LNCaP clone FGC (cell line): ENCODE measurements at regions not wholly inside any gene's neighbourhood (a gene's known extent, or its start where the extent isn't known, plus 50 kb on each side); places are given as distances from the start of the nearest gene placed in this dataset.
"Not testable (repeated sequence)": the region's sequence is repeated elsewhere in the genome, so short reads cannot be mapped to it uniquely, and the experiment has no call there.

Experiments
- DNase-seq: peaks from one replicate; pipeline ENCODE4 v3.0.0-alpha.2; 2011; ENCODE audit warnings: low read depth
- H3K4me3 ChIP-seq: 2 replicates; pipeline ENCODE4 v1.5.1; 2011; ENCODE audit warnings: mild to moderate bottlenecking, low read depth, low read length, control low read depth
- TF ChIP-seq, protein P1 (sequence below): IDR thresholded peaks from 2 replicates; pipeline ENCODE4 v1.5.1; 2012; ENCODE audit warnings: mild to moderate bottlenecking; ENCODE audit not compliant: control insufficient read depth, insufficient read depth; ENCODE audit errors: extremely low read depth

DNA sequence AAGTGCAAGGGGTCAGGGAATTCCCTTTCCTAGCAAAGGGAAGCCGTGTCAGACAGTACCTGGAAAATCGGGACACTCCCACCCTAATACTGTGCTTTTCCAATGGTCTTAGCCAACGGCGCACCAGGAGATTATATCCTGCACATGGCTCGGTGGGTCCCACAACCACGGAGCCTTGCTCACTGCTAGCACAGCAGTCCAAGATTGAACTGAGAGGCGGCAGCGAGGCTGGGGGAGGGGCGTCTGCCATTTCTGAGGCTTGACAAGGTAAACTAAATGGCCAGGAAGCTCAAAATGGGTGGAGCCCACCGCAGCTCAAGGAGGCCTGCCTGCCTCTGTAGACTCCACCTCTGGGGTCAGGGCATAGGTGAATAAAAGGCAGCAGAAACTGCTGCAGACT lies 76.5 kb upstream of the LINC00632 start:
- H3K4me3 ChIP-seq, DNase-seq: not testable (repeated sequence)

DNA sequence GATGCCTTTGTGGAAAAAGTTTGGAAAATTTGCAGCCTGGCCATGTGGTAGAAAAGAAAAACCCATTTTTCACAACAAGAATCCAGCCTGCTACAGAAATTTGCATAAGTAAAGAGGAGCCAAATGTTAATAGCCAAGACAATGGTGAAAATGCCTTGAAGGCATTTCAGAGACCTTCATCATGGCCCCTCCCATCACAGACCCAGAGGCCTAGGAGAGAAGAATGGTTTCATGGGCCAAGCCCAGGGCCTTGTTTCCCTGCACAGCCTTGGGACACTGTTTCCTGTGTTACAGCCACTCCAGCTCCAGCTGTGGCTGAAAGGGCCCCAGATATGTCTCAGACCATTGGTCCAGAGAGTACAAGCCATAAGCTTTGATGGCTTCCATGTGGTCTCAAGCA lies 101.4 kb upstream of the LINC00632 start:
- DNase-seq: no peak

DNA sequence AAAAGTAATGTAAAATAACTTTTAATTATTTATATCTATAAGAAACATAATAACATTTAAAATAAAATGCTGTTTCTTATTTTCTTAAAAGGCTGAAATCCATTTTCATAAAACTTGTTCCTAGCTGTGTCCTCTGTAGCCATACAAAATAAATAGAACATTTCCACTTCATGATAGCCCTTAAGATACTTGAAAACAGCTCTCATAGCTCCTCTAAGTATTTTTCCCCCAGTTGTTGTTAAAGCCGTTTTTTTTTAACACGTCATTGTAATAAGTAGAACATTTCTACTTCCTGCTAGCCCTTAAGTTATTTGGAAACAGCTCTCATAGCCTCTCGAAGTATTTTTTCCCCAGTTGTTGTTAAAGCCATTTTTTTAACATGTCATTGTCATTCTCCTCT lies 97.3 kb upstream of the SOX3 start:
- TF ChIP-seq, protein P1, sequence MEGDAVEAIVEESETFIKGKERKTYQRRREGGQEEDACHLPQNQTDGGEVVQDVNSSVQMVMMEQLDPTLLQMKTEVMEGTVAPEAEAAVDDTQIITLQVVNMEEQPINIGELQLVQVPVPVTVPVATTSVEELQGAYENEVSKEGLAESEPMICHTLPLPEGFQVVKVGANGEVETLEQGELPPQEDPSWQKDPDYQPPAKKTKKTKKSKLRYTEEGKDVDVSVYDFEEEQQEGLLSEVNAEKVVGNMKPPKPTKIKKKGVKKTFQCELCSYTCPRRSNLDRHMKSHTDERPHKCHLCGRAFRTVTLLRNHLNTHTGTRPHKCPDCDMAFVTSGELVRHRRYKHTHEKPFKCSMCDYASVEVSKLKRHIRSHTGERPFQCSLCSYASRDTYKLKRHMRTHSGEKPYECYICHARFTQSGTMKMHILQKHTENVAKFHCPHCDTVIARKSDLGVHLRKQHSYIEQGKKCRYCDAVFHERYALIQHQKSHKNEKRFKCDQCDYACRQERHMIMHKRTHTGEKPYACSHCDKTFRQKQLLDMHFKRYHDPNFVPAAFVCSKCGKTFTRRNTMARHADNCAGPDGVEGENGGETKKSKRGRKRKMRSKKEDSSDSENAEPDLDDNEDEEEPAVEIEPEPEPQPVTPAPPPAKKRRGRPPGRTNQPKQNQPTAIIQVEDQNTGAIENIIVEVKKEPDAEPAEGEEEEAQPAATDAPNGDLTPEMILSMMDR: no peak
- H3K4me3 ChIP-seq: no peak overlapping the region
- DNase-seq: no peak

More for the DNA sequence above, 101.4 kb upstream of the LINC00632 start:
- no peak overlapping the region for H3K4me3 ChIP-seq
- TF ChIP-seq, protein P1: no peak

DNA sequence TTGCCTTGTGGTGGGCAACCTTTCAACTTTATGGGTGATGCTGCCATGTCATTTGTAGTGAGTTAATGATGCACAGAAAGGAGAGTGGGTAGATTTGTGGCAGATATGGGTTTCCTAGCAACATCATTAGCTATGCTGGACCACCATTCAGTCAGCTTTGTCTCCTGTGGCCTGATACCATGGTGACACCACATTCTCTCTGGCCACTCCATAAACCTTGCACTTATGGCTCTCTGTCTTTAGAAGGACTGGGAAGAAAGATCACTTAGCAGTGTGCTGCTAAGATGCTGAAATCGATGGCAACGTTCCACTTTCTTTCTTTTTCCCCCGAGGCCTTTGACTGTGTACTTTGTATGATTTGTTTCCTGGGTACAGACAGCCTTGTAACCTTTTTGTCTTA lies 95.0 kb upstream of the SOX3 start:
- no peak for DNase-seq
- no peak overlapping the region for H3K4me3 ChIP-seq
- TF ChIP-seq, protein P1: no peak

DNA sequence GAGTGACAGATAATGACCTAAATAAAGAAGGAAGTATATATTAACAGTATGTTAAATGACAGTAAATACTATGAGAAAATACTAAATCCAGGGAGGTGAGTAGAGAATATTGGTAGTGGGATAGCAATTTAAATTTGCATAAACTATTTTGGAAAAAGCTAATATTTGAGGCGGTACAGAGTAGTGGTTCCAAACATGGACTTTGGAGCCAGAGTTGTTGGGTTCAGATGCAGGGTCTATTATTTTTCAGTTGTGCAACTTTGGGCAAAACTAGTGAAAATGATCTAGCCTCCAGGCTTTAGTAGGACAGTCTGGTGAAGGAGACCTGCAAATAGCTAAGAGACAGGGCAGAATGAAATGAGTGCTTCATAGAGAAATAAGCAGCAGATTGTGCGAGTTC lies 84.8 kb upstream of the SOX3 start:
- DNase-seq: no peak
- H3K4me3 ChIP-seq: no peak overlapping the region
- TF ChIP-seq, protein P1: no peak

- H3K4me3 ChIP-seq: no peak overlapping the region
- DNase-seq: no peak
- TF ChIP-seq, protein P1: no peak
Observed at GRCh38 chrX:140586951-140587350, 82.1 kb upstream of the SOX3 start.

DNA sequence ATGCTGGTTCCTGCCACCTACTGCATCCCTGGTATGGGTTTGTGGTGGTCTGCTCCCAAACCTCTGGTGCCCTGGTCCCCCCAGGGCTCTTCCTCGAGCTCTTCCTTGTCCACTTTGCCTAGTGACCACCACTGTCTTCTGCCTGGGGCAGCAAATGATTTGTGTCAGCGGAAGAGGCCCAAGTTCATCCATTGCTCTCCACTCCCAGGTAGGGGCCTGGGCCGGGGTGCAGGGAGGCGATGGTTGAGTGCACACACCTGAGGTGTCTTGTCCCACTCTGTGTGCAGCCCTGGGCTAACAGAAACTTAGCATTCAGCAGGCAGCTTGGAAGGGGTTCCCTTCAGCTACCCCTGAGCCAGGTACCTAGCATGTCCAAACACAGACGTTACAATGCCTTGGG lies 75.6 kb upstream of the SOX3 start:
- no peak for DNase-seq
- no peak overlapping the region for H3K4me3 ChIP-seq
- TF ChIP-seq, protein P1: no peak
